Neural progenitor cell (in vitro differentiated cells): ENCODE measurements at regions not wholly inside any gene's neighbourhood (a gene's known extent, or its start where the extent isn't known, plus 50 kb on each side); places are given as distances from the start of the nearest gene placed in this dataset.

Source experiments
- EZH2 ChIP-seq: fragments of 200-600 bp; sonication (generic); IDR thresholded peaks from 2 replicates; pipeline ENCODE4 v1.6.1; 2017; ENCODE audit warnings: antibody characterized with exemption, mild to moderate bottlenecking, moderate library complexity
- TF ChIP-seq, protein P1 (sequence below): fragments of 200-600 bp; sonication (generic); IDR thresholded peaks from 2 replicates; pipeline ENCODE4 v1.5.1; 2017; ENCODE audit warnings: antibody characterized with exemption, mild to moderate bottlenecking

DNA sequence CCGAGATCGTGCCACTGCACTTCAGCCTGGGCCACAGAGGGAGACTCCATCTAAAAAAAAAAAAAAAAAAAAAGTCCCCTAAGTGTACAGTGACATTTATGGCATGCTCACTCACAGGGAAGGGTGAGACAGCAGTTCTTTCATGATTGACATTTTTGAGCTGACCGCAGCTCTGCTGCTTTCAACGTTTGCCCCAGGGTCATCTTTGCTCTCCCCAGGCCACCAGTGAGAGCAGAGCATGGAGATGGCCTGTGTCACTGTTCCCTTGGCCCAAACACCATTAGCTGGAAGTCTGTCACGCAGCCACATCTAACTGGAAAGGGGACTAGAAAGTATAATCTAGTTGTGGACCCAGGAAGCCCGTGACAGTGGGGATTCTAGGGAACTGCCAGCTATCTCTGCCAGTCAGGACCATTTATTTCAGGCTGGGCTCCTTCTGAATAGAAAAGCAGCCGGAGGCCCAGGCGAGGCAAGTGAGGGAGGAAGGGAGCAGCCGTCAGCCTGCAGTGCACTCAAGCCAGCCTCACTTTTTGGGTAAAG lies 193.4 kb upstream of the HES1 start:
- TF ChIP-seq, protein P1, sequence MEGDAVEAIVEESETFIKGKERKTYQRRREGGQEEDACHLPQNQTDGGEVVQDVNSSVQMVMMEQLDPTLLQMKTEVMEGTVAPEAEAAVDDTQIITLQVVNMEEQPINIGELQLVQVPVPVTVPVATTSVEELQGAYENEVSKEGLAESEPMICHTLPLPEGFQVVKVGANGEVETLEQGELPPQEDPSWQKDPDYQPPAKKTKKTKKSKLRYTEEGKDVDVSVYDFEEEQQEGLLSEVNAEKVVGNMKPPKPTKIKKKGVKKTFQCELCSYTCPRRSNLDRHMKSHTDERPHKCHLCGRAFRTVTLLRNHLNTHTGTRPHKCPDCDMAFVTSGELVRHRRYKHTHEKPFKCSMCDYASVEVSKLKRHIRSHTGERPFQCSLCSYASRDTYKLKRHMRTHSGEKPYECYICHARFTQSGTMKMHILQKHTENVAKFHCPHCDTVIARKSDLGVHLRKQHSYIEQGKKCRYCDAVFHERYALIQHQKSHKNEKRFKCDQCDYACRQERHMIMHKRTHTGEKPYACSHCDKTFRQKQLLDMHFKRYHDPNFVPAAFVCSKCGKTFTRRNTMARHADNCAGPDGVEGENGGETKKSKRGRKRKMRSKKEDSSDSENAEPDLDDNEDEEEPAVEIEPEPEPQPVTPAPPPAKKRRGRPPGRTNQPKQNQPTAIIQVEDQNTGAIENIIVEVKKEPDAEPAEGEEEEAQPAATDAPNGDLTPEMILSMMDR = no peak
- TF ChIP-seq EZH2 = no peak
